ENCODE measurements at regions not wholly inside any gene's neighbourhood (a gene's known extent, or its start where the extent isn't known, plus 50 kb on each side); places are given as distances from the start of the nearest gene placed in this dataset.

- no peak for TF ChIP-seq PKNOX1 (IDR thresholded peaks at IDR 0.05)
- no peak for TF ChIP-seq TCF3 (IDR thresholded peaks at IDR 0.05; ENCODE audit: borderline replicate concordance, insufficient read depth, low read depth, low read length)
- TF ChIP-seq, protein P1, sequence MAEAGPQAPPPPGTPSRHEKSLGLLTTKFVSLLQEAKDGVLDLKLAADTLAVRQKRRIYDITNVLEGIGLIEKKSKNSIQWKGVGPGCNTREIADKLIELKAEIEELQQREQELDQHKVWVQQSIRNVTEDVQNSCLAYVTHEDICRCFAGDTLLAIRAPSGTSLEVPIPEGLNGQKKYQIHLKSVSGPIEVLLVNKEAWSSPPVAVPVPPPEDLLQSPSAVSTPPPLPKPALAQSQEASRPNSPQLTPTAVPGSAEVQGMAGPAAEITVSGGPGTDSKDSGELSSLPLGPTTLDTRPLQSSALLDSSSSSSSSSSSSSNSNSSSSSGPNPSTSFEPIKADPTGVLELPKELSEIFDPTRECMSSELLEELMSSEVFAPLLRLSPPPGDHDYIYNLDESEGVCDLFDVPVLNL (IDR thresholded peaks at IDR 0.05; ENCODE audit: low read depth, low read length) = no peak
Measured at GRCh38 chr5:82967072-82967471, 110.1 kb downstream of the TMEM167A start (continued).

DNA sequence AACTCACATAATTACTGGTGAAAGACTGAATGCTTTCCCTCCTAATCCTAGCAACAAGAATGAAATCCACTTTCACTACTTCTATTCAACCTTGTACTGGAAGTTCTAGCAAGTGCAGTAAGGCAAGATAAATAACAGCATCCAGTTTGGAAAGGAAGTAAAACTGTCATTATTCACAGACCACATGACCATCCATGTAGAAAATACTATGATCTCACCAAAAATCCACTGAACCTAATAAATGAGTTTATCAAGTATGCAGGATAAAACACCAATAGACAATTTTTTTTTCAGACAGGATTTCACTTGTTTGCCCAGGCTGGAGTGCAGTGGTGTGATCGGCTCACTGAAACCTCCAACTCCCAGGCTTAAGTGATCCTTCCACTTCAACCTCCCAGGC is 117.7 kb downstream of the TMEM167A start:
- Histone ChIP-seq H2AFZ (ENCODE audit: control insufficient read depth, low read depth, low read length) (no peak overlapping the region), H3K4me2 (ENCODE audit: control insufficient read depth, insufficient read depth) (no peak overlapping the region), H3K27me3 (replicated peaks in 1 of 2; ENCODE audit: control insufficient read depth in 2 of 2, insufficient read depth in 2 of 2, low read length in 1 of 2) (no peaks in the 10 kb centered on the region), H3K27ac (ENCODE audit: control insufficient read depth, insufficient read depth) (no peak overlapping the region), H3K36me3 (ENCODE audit: control insufficient read depth in 2 of 2, insufficient read depth in 2 of 2, low read length in 1 of 2) (no peaks in the 10 kb centered on the region), H4K20me1 (ENCODE audit: control insufficient read depth, insufficient read depth) (no peaks in the 10 kb centered on the region), H3K4me1 (ENCODE audit: control insufficient read depth, insufficient read depth, low read length) (no peaks in the 10 kb centered on the region), H3K9ac (ENCODE audit: control insufficient read depth, insufficient read depth, low read length) (no peak overlapping the region), H3K9me3 (replicated peaks; ENCODE audit: control insufficient read depth, insufficient read depth, low read length) (no peaks in the 10 kb centered on the region), H3K79me2 (ENCODE audit: control insufficient read depth, insufficient read depth, low read length) (no peaks in the 10 kb centered on the region), H3K4me3 (no peak overlapping the region)
- intact Hi-C loops (cut with micrococcal nuclease; ENCODE audit: unreplicated experiment) = no loop called here
- BruUV-seq (replicated peaks) = no TSS peak
- RAD21 ChIA-PET (ENCODE audit: unreplicated experiment) = no interaction called here
- no peak for ATAC-seq
- CTCF ChIA-PET = interaction anchor here (0.7 kb wide), 1 partner anchor 318 kb away, joined by 3 read pairs; no protein-coding TSS in a partner anchor
- no peak for FAIRE-seq
- SMC1A ChIA-PET (ENCODE audit: uncharacterized antibody, unreplicated experiment) = interaction anchor here (1.0 to 1.2 kb wide), 2 partner anchors 17 to 31 kb away, joined by 3 read pairs; no protein-coding TSS in a partner anchor
- WGBS (ENCODE audit: insufficient coverage, insufficient replicate concordance, low lambda C conversion rate, missing lambda C conversion rate) = 10% methylated on average over 1 of the region's 1 CpG
- no peak for TF ChIP-seq SIN3A (IDR thresholded peaks at IDR 0.05; ENCODE audit: low read depth, low read length)
- no peak for TF ChIP-seq ZBED1 (IDR thresholded peaks at IDR 0.05; ENCODE audit: borderline replicate concordance)
- TF ChIP-seq ZNF622 (IDR thresholded peaks at IDR 0.05) = no peak
- TF ChIP-seq, protein P2, sequence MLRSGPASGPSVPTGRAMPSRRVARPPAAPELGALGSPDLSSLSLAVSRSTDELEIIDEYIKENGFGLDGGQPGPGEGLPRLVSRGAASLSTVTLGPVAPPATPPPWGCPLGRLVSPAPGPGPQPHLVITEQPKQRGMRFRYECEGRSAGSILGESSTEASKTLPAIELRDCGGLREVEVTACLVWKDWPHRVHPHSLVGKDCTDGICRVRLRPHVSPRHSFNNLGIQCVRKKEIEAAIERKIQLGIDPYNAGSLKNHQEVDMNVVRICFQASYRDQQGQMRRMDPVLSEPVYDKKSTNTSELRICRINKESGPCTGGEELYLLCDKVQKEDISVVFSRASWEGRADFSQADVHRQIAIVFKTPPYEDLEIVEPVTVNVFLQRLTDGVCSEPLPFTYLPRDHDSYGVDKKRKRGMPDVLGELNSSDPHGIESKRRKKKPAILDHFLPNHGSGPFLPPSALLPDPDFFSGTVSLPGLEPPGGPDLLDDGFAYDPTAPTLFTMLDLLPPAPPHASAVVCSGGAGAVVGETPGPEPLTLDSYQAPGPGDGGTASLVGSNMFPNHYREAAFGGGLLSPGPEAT (IDR thresholded peaks at IDR 0.05; ENCODE audit: low read depth) = no peak
- TF ChIP-seq ZZZ3 (IDR thresholded peaks at IDR 0.05; ENCODE audit: control insufficient read depth, insufficient read length, low read depth) = no peak
- TF ChIP-seq EED (IDR thresholded peaks at IDR 0.05; ENCODE audit: low read depth) = no peak
- TF ChIP-seq CBX3 (IDR thresholded peaks at IDR 0.05; ENCODE audit: borderline replicate concordance, low read depth) = no peak
- no peak for TF ChIP-seq CREM (IDR thresholded peaks at IDR 0.05; ENCODE audit: low read depth)
- no peak for TF ChIP-seq CREB1 (IDR thresholded peaks at IDR 0.05; ENCODE audit: low read depth)
- no peak for DNase-seq (ENCODE audit: low read depth, low spot score)
- POLR2A ChIA-PET = no interaction called here
- in situ Hi-C loops (cut with MboI) = no loop called here

Data from GM12878 (cell line).